ENCODE measurements at regions not wholly inside any gene's neighbourhood (a gene's known extent, or its start where the extent isn't known, plus 50 kb on each side); places are given as distances from the start of the nearest gene placed in this dataset.

- H3K27ac ChIP-seq (ENCODE audit: low read length): no peak overlapping the region
- Mint-ChIP-seq H3K36me3 (no peaks in the 10 kb centered on the region), H3K27ac (no peak overlapping the region), H3K9me3 (peaks cover 0 to 4% of the 10 kb centered on the region in 2 donors), H3K4me3 (no peak overlapping the region), H3K4me1 (no peaks in the 10 kb centered on the region), H3K27me3 (ENCODE audit: low read depth in 2 of 2) (no peaks in the 10 kb centered on the region)
- ATAC-seq (no peak), DNase-seq (no peak)
- H3K36me3 ChIP-seq (ENCODE audit: control insufficient read depth, insufficient read depth, low read length): no peaks in the 10 kb centered on the region
- intact Hi-C loops (cut with micrococcal nuclease): no loop called here
- H3K4me1 ChIP-seq (ENCODE audit: control insufficient read depth, insufficient read depth, low read length): no peaks in the 10 kb centered on the region
- H3K9me3 ChIP-seq (ENCODE audit: control insufficient read depth, insufficient read depth, low read length): peaks cover 16% of the 10 kb centered on the region
- H3K4me3 ChIP-seq (ENCODE audit: low read length): no peak overlapping the region
- 95% methylated on average over 7 of the region's 7 CpGs for WGBS (ENCODE audit: insufficient coverage)
- no peaks in the 10 kb centered on the region for H3K27me3 ChIP-seq (ENCODE audit: control insufficient read depth, insufficient read depth, low read length)
- TF ChIP-seq CTCF (IDR thresholded peaks at IDR 0.05): no peak
Measured at GRCh38 chr1:2874207-2874606, 72.7 kb upstream of the TTC34 start.

DNA sequence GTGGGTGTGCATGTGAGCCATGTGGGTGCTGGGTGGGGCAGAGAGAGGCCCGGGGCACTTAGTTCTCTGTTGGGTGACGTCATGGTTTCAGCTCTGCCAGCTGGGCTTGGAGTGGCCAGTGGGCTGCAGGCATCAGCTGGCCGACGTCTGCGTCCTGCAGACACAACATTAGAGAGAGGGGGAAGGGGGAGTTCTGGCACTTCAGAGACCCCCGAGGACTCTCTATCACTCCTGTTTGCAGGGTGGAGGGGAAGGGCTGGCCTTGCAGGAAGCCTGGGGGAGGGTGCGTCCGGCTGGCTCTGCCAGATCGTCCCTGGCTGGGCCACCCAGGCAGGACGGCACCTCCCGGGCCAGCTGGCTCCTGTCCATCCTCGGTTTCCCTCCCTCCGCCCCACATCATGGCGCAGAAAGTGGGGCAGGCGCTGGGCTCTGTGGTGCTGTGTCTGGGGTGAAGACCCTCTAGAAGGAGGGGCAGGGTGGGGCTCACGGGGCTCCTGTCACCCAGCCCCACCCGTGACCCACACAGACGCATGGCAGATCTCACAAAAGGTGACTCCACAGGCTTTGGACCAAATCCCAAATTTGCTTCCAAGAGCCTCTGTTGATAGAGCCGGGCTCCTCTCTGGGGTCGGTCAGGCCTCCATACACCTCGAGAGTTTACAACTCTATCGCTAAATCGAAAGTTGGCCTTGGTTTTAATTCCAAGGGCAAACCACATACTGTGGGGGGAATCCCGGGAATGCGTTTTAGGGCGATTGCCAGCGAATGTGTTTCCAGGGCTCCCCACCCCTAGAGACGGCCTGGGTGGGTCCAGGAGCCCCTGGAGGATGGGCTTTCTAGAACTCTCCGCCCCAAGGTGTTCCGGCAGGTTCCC lies 73.4 kb upstream of the TTC34 start:
- intact Hi-C loops (cut with micrococcal nuclease): no loop called here

GRCh38 chr1:2875707-2876561 lies 74.4 kb upstream of the TTC34 start:
- Mint-ChIP-seq H3K36me3 (no peaks in the 10 kb centered on the region), H3K9me3 (peaks cover 0 to 4% of the 10 kb centered on the region in 2 donors), H3K27ac (no peak overlapping the region), H3K27me3 (ENCODE audit: low read depth in 2 of 2) (no peaks in the 10 kb centered on the region), H3K4me1 (no peaks in the 10 kb centered on the region), H3K4me3 (no peak overlapping the region)
- Histone ChIP-seq H3K27me3 (ENCODE audit: control insufficient read depth, insufficient read depth, low read length) (no peaks in the 10 kb centered on the region), H3K9me3 (ENCODE audit: control insufficient read depth, insufficient read depth, low read length) (peaks cover 12% of the 10 kb centered on the region), H3K4me1 (ENCODE audit: control insufficient read depth, insufficient read depth, low read length) (no peaks in the 10 kb centered on the region), H3K36me3 (ENCODE audit: control insufficient read depth, insufficient read depth, low read length) (no peaks in the 10 kb centered on the region), H3K4me3 (ENCODE audit: low read length) (no peak overlapping the region), H3K27ac (ENCODE audit: low read length) (no peak overlapping the region)
- no peak for ATAC-seq
- TF ChIP-seq CTCF (IDR thresholded peaks at IDR 0.05): no peak
- no peak for DNase-seq
- WGBS (ENCODE audit: insufficient coverage): 87% methylated on average over 39 of the region's 42 CpGs
- intact Hi-C loops (cut with micrococcal nuclease): no loop called here

More for the DNA sequence above, 73.4 kb upstream of the TTC34 start:
- DNase-seq (no peak), ATAC-seq (no peak)
- H3K4me3 Mint-ChIP-seq: no peak overlapping the region
- H3K4me1 Mint-ChIP-seq: no peaks in the 10 kb centered on the region
- no peak overlapping the region for H3K27ac Mint-ChIP-seq
- H3K9me3 Mint-ChIP-seq: peaks cover 0 to 4% of the 10 kb centered on the region in 2 donors
- TF ChIP-seq CTCF (IDR thresholded peaks at IDR 0.05): no peak
- no peak overlapping the region for H3K27ac ChIP-seq (ENCODE audit: low read length)
- 91% methylated on average over 30 of the region's 30 CpGs for WGBS (ENCODE audit: insufficient coverage)
- H3K36me3 ChIP-seq (ENCODE audit: control insufficient read depth, insufficient read depth, low read length): no peaks in the 10 kb centered on the region
- no peak overlapping the region for H3K4me3 ChIP-seq (ENCODE audit: low read length)
- no peaks in the 10 kb centered on the region for H3K4me1 ChIP-seq (ENCODE audit: control insufficient read depth, insufficient read depth, low read length)
- no peaks in the 10 kb centered on the region for H3K27me3 ChIP-seq (ENCODE audit: control insufficient read depth, insufficient read depth, low read length)
- peaks cover 16% of the 10 kb centered on the region for H3K9me3 ChIP-seq (ENCODE audit: control insufficient read depth, insufficient read depth, low read length)
- H3K36me3 Mint-ChIP-seq: no peaks in the 10 kb centered on the region
- H3K27me3 Mint-ChIP-seq (ENCODE audit: low read depth in 2 of 2): no peaks in the 10 kb centered on the region

Data from natural killer cell (primary cell).